ENCODE measurements at regions not wholly inside any gene's neighbourhood (a gene's known extent, or its start where the extent isn't known, plus 50 kb on each side); places are given as distances from the start of the nearest gene placed in this dataset.
"Not testable (repeated sequence)": the region's sequence is repeated elsewhere in the genome, so short reads cannot be mapped to it uniquely, and the experiment has no call there.

GRCh38 chr21:27070861-27071670 is 104.2 kb upstream of the ADAMTS5 start:
- DNase-seq (ENCODE audit: low read depth in 2 of 2, low spot score in 1 of 2) = no peak

- DNase-seq (ENCODE audit: low read depth in 2 of 2, low spot score in 1 of 2) = no peak
Measured at GRCh38 chr21:27068811-27069210, 101.9 kb upstream of the ADAMTS5 start.

DNA sequence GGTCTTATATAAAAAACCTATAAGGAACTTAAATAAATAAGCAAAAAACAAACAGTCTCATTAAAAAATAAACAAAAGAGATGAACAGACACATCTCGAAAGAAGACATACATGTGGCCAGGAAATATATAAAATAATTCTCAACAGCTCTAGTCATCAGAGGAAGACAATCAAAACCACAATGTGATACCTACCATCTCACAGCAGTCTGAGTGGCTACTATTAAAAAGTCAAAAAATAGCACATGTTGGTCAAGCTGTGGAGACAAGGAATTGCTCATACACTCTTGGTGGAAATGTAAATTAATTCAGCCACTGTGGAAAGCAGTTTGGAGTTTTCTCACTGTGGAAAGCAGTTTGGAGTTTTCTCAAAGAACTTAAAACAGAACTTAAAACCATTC is 100.3 kb upstream of the ADAMTS5 start:
- no peak for DNase-seq (ENCODE audit: low read depth in 2 of 2, low spot score in 1 of 2)

GRCh38 chr21:27062443-27062842 is 95.6 kb upstream of the ADAMTS5 start:
- no peak for DNase-seq (ENCODE audit: low read depth in 2 of 2, low spot score in 1 of 2)

GRCh38 chr21:27061770-27062169 is 94.9 kb upstream of the ADAMTS5 start:
- no peak for DNase-seq (ENCODE audit: low read depth in 2 of 2, low spot score in 1 of 2)

- DNase-seq (ENCODE audit: low read depth in 2 of 2, low spot score in 1 of 2) = no peak
Measured at GRCh38 chr21:27060190-27060589, 93.3 kb upstream of the ADAMTS5 start.

DNA sequence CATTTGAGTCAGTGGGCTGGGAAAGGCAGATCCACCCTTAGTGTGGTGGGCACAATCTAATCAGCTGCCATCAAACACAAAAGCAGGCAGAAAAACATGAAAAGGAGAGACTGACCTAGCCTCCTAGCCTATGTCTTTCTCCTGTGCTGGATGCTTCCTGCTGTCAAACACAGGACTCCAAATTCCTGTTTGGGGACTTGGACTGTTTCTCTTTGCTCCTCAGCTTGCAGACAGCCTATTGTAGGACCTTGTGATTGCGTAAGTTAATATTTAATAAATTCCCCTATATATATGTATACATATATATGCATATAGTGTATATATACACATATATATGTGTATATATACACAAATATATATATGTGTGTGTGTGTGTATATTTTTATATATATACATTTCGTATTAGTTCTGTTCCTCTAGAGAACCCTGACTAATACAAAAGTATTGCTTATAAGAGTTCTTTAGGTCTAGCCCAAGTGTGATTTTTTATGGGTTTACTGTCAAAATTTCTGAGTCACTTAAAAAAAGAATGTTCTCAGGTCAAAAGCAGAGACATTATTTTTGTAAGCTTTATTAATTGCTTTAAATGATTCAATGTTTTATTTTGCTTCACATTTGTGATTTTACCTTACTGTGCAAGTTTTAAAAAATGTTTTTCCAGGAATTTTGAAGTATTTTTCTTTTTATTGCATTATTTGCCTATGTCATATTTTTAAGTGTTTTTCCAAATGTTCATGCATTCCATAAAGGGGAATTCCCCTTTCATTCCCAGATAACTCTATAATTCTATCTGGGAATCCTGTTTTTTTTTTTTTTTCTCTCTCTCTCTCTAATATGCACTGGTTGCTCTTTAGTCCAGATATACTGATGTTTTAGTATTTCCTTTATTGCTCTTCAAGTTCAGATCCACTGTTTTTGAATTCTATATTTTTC is 92.1 kb upstream of the ADAMTS5 start:
- DNase-seq (ENCODE audit: low read depth in 2 of 2, low spot score in 1 of 2) = no peak

DNA sequence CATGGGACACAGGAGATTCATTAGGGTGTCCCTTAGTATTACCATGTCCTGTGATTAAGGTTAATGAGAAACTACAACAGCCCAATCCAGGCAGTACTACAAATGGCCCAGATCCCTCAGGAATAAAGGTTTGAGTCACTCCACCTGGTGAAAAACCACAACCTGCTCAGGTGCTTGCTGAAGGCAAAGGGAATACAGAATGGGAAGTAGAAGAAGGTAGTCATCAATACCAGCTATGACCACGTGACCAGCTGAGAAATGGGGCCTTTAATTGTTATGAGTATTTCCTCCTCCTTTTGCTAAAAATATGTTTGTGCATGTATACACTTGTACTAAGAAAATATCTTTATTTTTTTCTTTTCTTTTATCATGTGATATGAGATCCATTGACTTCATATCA is 91.1 kb upstream of the ADAMTS5 start:
- DNase-seq (ENCODE audit: low read depth in 2 of 2, low spot score in 1 of 2) = no peak

GRCh38 chr21:27047658-27048314 is 80.9 kb upstream of the ADAMTS5 start:
- no peak for DNase-seq (ENCODE audit: low read depth in 2 of 2, low spot score in 1 of 2)

- DNase-seq (ENCODE audit: low read depth in 2 of 2, low spot score in 1 of 2) = no peak
Measured at GRCh38 chr21:27047283-27047657, 80.4 kb upstream of the ADAMTS5 start.

DNA sequence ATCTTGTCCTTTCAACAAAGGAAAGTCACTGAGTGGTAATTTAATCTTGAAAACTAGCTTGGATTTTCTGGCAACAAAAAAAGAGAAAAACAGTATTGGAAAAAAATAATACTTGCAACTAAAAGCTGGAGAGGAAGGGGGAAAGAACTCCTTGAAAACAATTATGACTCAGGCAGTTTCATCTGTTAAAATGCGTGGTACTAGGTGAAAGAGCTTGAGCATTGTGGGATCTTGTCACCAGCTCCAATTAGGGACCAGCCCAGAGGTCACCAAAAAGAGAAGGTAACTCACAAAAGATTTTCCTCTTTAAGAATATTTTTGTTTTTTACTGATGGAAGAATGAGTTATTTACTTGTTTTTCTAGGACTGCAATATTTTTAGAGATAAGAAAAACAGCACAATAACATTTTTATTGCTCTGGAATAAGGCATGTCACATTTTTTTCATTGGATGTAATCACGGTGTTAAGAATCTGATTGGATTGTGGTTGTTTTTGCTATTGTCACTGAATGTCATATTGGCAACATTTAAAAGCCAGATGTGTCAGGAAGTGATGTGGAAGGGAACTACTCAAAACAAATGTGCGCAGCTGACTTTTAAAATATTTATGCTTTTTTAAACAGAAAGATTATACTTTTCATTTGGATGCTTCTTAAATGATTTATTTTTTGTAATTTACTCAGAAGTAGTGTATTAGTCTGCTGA is 78.5 kb upstream of the ADAMTS5 start:
- DNase-seq (ENCODE audit: low read depth in 2 of 2, low spot score in 1 of 2) = no peak

GRCh38 chr21:27043377-27043776 is 76.5 kb upstream of the ADAMTS5 start:
- DNase-seq (ENCODE audit: low read depth in 2 of 2, low spot score in 1 of 2) = no peak

GRCh38 chr21:27040738-27041469 is 74.0 kb upstream of the ADAMTS5 start:
- DNase-seq (ENCODE audit: low read depth in 2 of 2, low spot score in 1 of 2) = no peak

DNA sequence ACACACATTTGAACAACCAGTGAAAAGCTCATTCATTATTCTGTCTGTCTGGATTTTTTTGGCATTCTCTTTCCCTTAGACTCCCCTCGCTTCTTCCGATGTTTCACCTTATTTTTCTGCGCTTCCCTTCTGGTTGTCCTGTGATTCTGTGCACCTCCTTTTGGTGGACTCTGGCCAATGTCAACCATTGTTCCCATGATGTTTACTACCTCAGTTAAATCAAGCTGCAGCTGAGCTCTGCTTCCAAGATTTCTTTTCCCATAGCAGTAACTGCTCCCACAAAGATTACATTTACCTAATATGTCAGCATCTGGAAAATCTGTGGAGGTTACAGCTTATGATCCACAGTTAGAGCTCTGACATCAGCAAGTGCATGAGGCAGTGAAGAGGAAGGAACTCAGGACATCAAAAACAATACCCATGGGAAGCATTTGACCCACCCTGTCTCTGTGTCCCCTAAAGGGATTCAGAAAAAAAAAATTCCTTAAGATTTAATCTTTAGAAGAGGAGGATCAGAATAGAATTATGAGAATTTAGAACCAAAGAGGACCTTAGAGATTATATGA is 69.9 kb upstream of the ADAMTS5 start:
- DNase-seq (ENCODE audit: low read depth in 2 of 2, low spot score in 1 of 2) = no peak

- DNase-seq (ENCODE audit: low read depth in 2 of 2, low spot score in 1 of 2) = no peak
Measured at GRCh38 chr21:27035791-27036190, 68.9 kb upstream of the ADAMTS5 start.

- no peak for DNase-seq (ENCODE audit: low read depth in 2 of 2, low spot score in 1 of 2)
Measured at GRCh38 chr21:27034796-27035195, 67.9 kb upstream of the ADAMTS5 start.

DNA sequence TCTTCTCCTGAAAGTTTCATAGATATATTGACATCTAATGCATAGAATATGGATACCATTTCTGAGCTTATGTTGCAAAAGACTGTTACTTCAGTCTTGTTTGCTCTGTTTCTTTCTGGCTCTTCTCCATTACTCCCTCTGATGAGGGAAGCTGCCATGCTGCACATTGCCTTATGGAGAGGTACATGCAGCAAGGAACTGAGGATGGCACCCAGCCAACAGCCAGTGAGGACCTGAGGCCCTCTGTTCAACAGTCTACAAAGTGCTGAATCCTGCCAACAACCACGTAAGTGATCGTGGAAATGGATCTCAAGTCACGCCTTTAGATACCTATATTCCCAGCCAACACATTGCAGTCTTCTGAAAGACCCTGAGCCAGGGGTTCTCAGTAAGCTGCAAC is 66.6 kb upstream of the ADAMTS5 start:
- DNase-seq (ENCODE audit: low read depth in 2 of 2, low spot score in 1 of 2) = no peak

DNA sequence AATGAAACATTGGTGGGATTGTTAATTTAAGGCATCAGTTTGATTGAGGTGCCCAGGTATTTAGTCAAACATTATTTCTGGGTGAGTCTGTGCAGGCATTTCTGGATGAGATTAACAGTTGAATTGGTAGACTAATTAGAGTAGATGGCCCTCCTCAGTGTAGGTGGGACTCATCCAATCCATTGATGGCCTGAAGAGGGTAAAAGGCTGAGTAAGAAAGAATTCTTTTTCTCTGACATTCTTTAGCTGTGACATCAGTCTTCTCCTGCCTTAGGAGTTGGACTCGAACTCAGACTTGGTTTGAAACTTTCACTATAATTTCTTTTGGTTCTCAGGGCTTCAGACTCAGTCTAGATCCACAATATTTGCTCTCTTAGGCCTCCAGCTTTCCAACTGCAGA is 59.6 kb upstream of the ADAMTS5 start:
- DNase-seq (ENCODE audit: low read depth in 2 of 2, low spot score in 1 of 2) = no peak

DNA sequence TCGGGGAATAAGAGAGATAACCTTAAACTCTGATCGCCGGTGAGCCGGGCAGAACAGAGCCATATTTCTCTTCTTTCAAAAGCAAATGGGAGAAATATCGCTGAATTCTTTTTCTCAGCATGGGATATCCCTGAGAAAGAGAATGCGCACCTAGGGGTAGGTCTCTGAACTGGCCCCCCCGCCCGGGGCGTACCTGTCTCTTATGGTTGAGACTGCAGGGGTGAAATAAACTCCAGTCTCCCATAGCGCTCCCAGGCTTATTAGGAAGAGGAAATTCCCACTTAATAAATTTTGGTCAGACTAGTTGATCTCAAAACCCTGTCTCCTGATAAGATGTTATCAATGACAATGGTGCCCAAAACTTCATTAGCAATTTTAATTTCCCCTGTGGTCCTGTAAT is 58.8 kb upstream of the ADAMTS5 start:
- DNase-seq (ENCODE audit: low read depth in 2 of 2, low spot score in 1 of 2) = not testable (repeated sequence)

DNA sequence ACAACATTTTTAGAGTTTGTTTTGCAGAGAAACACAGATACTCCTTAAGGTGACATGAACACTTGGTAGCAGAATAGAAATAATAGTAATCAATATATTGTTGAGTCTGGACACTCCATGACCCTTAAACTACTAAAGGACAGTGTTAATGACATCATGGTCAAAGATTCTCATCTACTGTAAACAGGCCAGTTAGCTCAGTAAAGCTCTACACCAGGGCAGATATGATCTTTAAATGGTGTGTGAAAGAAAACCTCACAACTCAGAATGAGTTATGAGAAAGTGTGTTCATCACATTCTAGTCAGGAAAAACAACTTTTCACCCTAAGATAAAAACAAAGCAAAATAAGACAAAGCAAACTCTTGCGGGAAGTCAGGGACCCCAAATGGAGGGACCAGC is 58.1 kb upstream of the ADAMTS5 start:
- no peak for DNase-seq (ENCODE audit: low read depth in 2 of 2, low spot score in 1 of 2)
